IMR-90 (cell line): ENCODE measurements at regions not wholly inside any gene's neighbourhood (a gene's known extent, or its start where the extent isn't known, plus 50 kb on each side); places are given as distances from the start of the nearest gene placed in this dataset.

Experiments used
- ATAC-seq: fragments of 200-7000 bp; cut with Tn5 transposase; 2 replicates; pipeline ENCODE4 v1.9.1; 2020; ENCODE audit warnings: low read depth, mild to moderate bottlenecking, moderate library complexity
- BruUV-seq: library from RNA; stranded (reverse); fragments of 400-500 nt; replicated peaks from 2 replicates; lab custom pipeline; 2021; lab: Mats Ljungman, UMichigan
- CTCF ChIA-PET: fragments of 300-600 bp; formaldehyde crosslinking; extraction: SDS; loops from one replicate; lab custom pipeline; 2021; ENCODE audit warnings: antibody characterized with exemption; lab: Yijun Ruan, JAX
- POLR2A ChIA-PET: fragments of 300-600 bp; sonication (Branson Sonifier 250); formaldehyde crosslinking; loops from one replicate; lab custom pipeline; 2022; ENCODE audit warnings: antibody characterized with exemption; ENCODE audit not compliant: unreplicated experiment; lab: Charles Lee
- DNase-seq: peaks from one replicate; pipeline ENCODE4 v3.0.0; 2013
- H2AFZ ChIP-seq: replicated peaks from 2 replicates; pipeline ENCODE3; 2013; ENCODE audit warnings: low read length, mild to moderate bottlenecking; ENCODE audit not compliant: poor library complexity
- H2AK5ac ChIP-seq: 2 replicates; pipeline ENCODE4 v1.6.1; 2013; ENCODE audit warnings: low read depth, low read length, inconsistent platforms
- H2AK9ac ChIP-seq: replicated peaks from 2 replicates; pipeline ENCODE3; 2013; ENCODE audit warnings: mild to moderate bottlenecking, low read depth, low read length, moderate library complexity; ENCODE audit not compliant: poor library complexity
- H2BK120ac ChIP-seq: 2 replicates; pipeline ENCODE4 v1.6.1; 2013; ENCODE audit warnings: low read depth, low read length, inconsistent platforms
- H2BK15ac ChIP-seq: 3 replicates; pipeline ENCODE4 v1.6.1; 2013; ENCODE audit warnings: low read depth, low read length, inconsistent platforms
- H2BK20ac ChIP-seq: 2 replicates; pipeline ENCODE4 v1.6.1; 2013; ENCODE audit warnings: low read depth, mild to moderate bottlenecking, inconsistent platforms, low read length, moderate library complexity
- H2BK5ac ChIP-seq: 2 replicates; pipeline ENCODE4 v1.6.1; 2013; ENCODE audit warnings: mild to moderate bottlenecking, low read depth, low read length, inconsistent platforms; ENCODE audit not compliant: poor library complexity, severe bottlenecking
- H3K14ac ChIP-seq: replicated peaks from 2 replicates; pipeline ENCODE4 v1.6.1; 2013; ENCODE audit warnings: low read depth, low read length, inconsistent platforms
- H3K18ac ChIP-seq: 2 replicates; pipeline ENCODE4 v1.6.1; 2013; ENCODE audit warnings: low read depth, low read length, control low read depth
- H3K23ac ChIP-seq: 2 replicates; pipeline ENCODE4 v1.6.1; 2013; ENCODE audit warnings: low read depth, low read length, inconsistent platforms
- H3K27ac ChIP-seq: 2 replicates; pipeline ENCODE4 v1.5.1; 2013; ENCODE audit warnings: mild to moderate bottlenecking, control low read depth, low read length; ENCODE audit not compliant: insufficient read depth
- H3K27me3 ChIP-seq: 2 replicates; pipeline ENCODE4 v1.6.1; 2013; ENCODE audit warnings: low read length; ENCODE audit not compliant: control insufficient read depth, insufficient read depth
- H3K36me3 ChIP-seq: 2 replicates; pipeline ENCODE4 v1.6.1; 2013; ENCODE audit warnings: low read length, mixed read lengths; ENCODE audit not compliant: control insufficient read depth, insufficient read depth
- H3K4ac ChIP-seq: 2 replicates; pipeline ENCODE4 v1.6.1; 2013; ENCODE audit warnings: low read depth, low read length, inconsistent platforms
- H3K4me1 ChIP-seq: 2 replicates; pipeline ENCODE4 v1.6.1; 2013; ENCODE audit warnings: low read length, mixed read lengths; ENCODE audit not compliant: control insufficient read depth, insufficient read depth
- H3K4me2 ChIP-seq: 2 replicates; pipeline ENCODE4 v1.6.1; 2013; ENCODE audit warnings: low read depth, mild to moderate bottlenecking, control low read depth, low read length, moderate library complexity
- H3K4me3 ChIP-seq: 2 replicates; pipeline ENCODE4 v1.5.1; 2013; ENCODE audit warnings: low read depth, mild to moderate bottlenecking, control low read depth, low read length, moderate library complexity; ENCODE audit not compliant: insufficient read depth
- H3K56ac ChIP-seq: 2 replicates; pipeline ENCODE4 v1.6.1; 2013; ENCODE audit warnings: low read length, inconsistent platforms; ENCODE audit not compliant: insufficient read depth; ENCODE audit errors: extremely low read depth
- H3K79me1 ChIP-seq, 2 experiments: 2 replicates each; pipeline ENCODE4 v1.6.1; 2013; ENCODE audit warnings: low read length in 2 of 2, inconsistent platforms in 1 of 2, low read depth in 1 of 2
- H3K9ac ChIP-seq: 2 replicates; pipeline ENCODE4 v1.6.1; 2013; ENCODE audit warnings: low read depth, low read length, control low read depth
- H3K9me1 ChIP-seq: 2 replicates; pipeline ENCODE4 v1.6.1; 2013; ENCODE audit warnings: low read length, inconsistent platforms; ENCODE audit not compliant: insufficient read depth
- H3K9me3 ChIP-seq: 2 replicates; pipeline ENCODE4 v1.6.1; 2013; ENCODE audit warnings: low read length; ENCODE audit not compliant: control insufficient read depth, insufficient read depth
- H4K20me1 ChIP-seq: 2 replicates; pipeline ENCODE4 v1.6.1; 2013; ENCODE audit warnings: low read length, inconsistent platforms; ENCODE audit not compliant: insufficient read depth
- H4K5ac ChIP-seq: 2 replicates; pipeline ENCODE4 v1.6.1; 2013; ENCODE audit warnings: mild to moderate bottlenecking, low read depth, low read length, control low read depth
- H4K8ac ChIP-seq, 2 experiments: 2 replicates each; pipeline ENCODE4 v1.6.1; 2013; ENCODE audit warnings: low read depth in 2 of 2, low read length in 2 of 2, control low read depth in 1 of 2, inconsistent platforms in 1 of 2
- H4K91ac ChIP-seq: 2 replicates; pipeline ENCODE4 v1.6.1; 2013; ENCODE audit warnings: low read depth, low read length, inconsistent platforms; ENCODE audit not compliant: insufficient read depth
- MAFK ChIP-seq: IDR thresholded peaks from 2 replicates; pipeline ENCODE4 v1.6.1; 2012; ENCODE audit warnings: low read depth, low read length, improper control_type of control experiment
- USF2 ChIP-seq: fragments of 150-350 bp; IDR thresholded peaks from 2 replicates; pipeline ENCODE4 v1.6.1; 2017; ENCODE audit warnings: mild to moderate bottlenecking, antibody characterized with exemption, low read length, low read depth
- WGBS, 2 experiments: methylation state at CpG; one replicate each; pipeline versions ENCODE4 v1.1.5 to v1.1.7; 2013; ENCODE audit warnings: missing lambda C conversion rate in 2 of 2; ENCODE audit not compliant: insufficient read length in 1 of 2; ENCODE audit errors: extremely low coverage in 2 of 2; 5-methylcytosine and 5-hydroxymethylcytosine counted together
- dilution Hi-C: fragments of 300-500 bp; cut with HindIII; formaldehyde crosslinking; loops from one replicate; pipeline ENCODE4 v1.14.3; 2018; ENCODE audit warnings: low sequenced_read_pairs; ENCODE audit not compliant: unreplicated experiment
- in situ Hi-C: fragments of 300-500 bp; cut with MboI; formaldehyde crosslinking; loops from 3 replicates; pipeline ENCODE4 v1.14.3; 2019; ENCODE audit warnings: low sequenced_read_pairs, inconsistent platforms, mixed read lengths
- intact Hi-C: fragments of 100-400 bp; cut with micrococcal nuclease; formaldehyde crosslinking; loops from 2 replicates; pipeline ENCODE4 v1.10.0; 2022

GRCh38 chr7:101736084-101736483, 81.3 kb upstream of the CUX1 start:
- TF ChIP-seq MAFK (no peak), USF2 (peak; percentile 62; the same call in 1 of the 2 replicates)
- H2BK20ac ChIP-seq: no peak overlapping the region
- H2AK9ac ChIP-seq: no peak overlapping the region
- H3K4me2 ChIP-seq: no peak overlapping the region
- H2BK5ac ChIP-seq: no peak overlapping the region
- H3K23ac ChIP-seq: no peak overlapping the region
- no peak overlapping the region for H3K9ac ChIP-seq
- no peak for DNase-seq
- intact Hi-C loops (no loop called here), dilution Hi-C loops (no loop called here), in situ Hi-C loops (no loop called here)
- H3K4me3 ChIP-seq: no peak overlapping the region
- CTCF ChIA-PET: interaction anchor here (0.6 kb wide), 1 partner anchor 35 kb away, joined by 3 read pairs; no protein-coding TSS in a partner anchor
- no peak overlapping the region for H2BK120ac ChIP-seq
- H3K27ac ChIP-seq: no peak overlapping the region
- peaks cover 4% of the 10 kb centered on the region; the same call in 1 of the 2 replicates for H3K4me1 ChIP-seq
- ATAC-seq: no peak
- H4K91ac ChIP-seq: no peak overlapping the region
- no peaks in the 10 kb centered on the region for H3K36me3 ChIP-seq
- H3K9me1 ChIP-seq: no peaks in the 10 kb centered on the region
- H4K20me1 ChIP-seq: no peaks in the 10 kb centered on the region
- H3K27me3 ChIP-seq: peaks cover 6% of the 10 kb centered on the region
- POLR2A ChIA-PET: no interaction called here
- H3K14ac ChIP-seq: no peak overlapping the region
- H3K79me1 ChIP-seq: no peaks in the 10 kb centered on the region
- no peak overlapping the region for H3K4ac ChIP-seq
- H3K56ac ChIP-seq: no peak overlapping the region
- WGBS, 2 experiments: 50% methylated on average over 1 of the region's 3 CpGs; no CpG with 5 or more reads in 1 of the 2 experiments
- H2AFZ ChIP-seq: peak overlapping the region; percentile 7
- H3K9me3 ChIP-seq: no peaks in the 10 kb centered on the region
- H2AK5ac ChIP-seq: no peak overlapping the region
- H4K5ac ChIP-seq: no peak overlapping the region
- H4K8ac ChIP-seq: no peak overlapping the region
- no peak overlapping the region for H2BK15ac ChIP-seq
- H3K18ac ChIP-seq: no peak overlapping the region
- BruUV-seq: no TSS peak
